ENCODE measurements at regions not wholly inside any gene's neighbourhood (a gene's known extent, or its start where the extent isn't known, plus 50 kb on each side); places are given as distances from the start of the nearest gene placed in this dataset. TPM values are rescaled to one million over a fixed set of nuclear protein-coding genes. Genes with fewer than 3 reads are reported as not detected.
"Not testable (repeated sequence)": the region's sequence is repeated elsewhere in the genome, so short reads cannot be mapped to it uniquely, and the experiment has no call there.

- not testable (repeated sequence) for H3K4me3 Mint-ChIP-seq (ENCODE audit: low read depth); H3K36me3 Mint-ChIP-seq (ENCODE audit: insufficient read depth); H3K9me3 Mint-ChIP-seq (ENCODE audit: low read depth); H3K27ac Mint-ChIP-seq; DNase-seq (ENCODE audit: low spot score, unreplicated experiment); H3K4me1 Mint-ChIP-seq (ENCODE audit: low read depth); H3K27me3 Mint-ChIP-seq
Measured at GRCh38 chr2:110264076-110264681, 51.8 kb upstream of the MTLN start.

- not testable (repeated sequence) for H3K9me3 Mint-ChIP-seq (ENCODE audit: low read depth); H3K27me3 Mint-ChIP-seq; H3K27ac Mint-ChIP-seq; DNase-seq (ENCODE audit: low spot score, unreplicated experiment); H3K4me1 Mint-ChIP-seq (ENCODE audit: low read depth); H3K36me3 Mint-ChIP-seq (ENCODE audit: insufficient read depth); H3K4me3 Mint-ChIP-seq (ENCODE audit: low read depth)
Measured at GRCh38 chr2:110263462-110263861, 51.1 kb upstream of the MTLN start.

Small RNA genes lying in the stretch of these regions (microRNA-seq; reads per million reads assigned to microRNA genes)
- gene MIR4436B2 (ENCODE audit: borderline number of aligned reads, unreplicated experiment) = not detected

Data from progenitor cell of endocrine pancreas (in vitro differentiated cells).